Activated naive CD4-positive, alpha-beta T cell treated with anti-CD3 and anti-CD28 coated beads for 36 hours (primary cell): ENCODE measurements at regions not wholly inside any gene's neighbourhood (a gene's known extent, or its start where the extent isn't known, plus 50 kb on each side); places are given as distances from the start of the nearest gene placed in this dataset.

Experiments
- CTCF ChIA-PET: fragments of 350-600 bp; sonication (Branson Sonifier 250); formaldehyde crosslinking; loops from one replicate; lab custom pipeline; 2021; ENCODE audit warnings: antibody characterized with exemption; lab: Charles Lee
- DNase-seq: peaks from one replicate; pipeline ENCODE4 v3.0.0-alpha.2; 2020
- H3K27ac Mint-ChIP-seq: one replicate; pipeline ENCODE4 v1.8.0; 2021; ENCODE audit warnings: mild to moderate bottlenecking, mixed read lengths
- H3K27me3 Mint-ChIP-seq: one replicate; pipeline ENCODE4 v1.8.0; 2021; ENCODE audit warnings: low read depth, mixed read lengths
- H3K36me3 Mint-ChIP-seq: one replicate; pipeline ENCODE4 v1.8.0; 2021; ENCODE audit warnings: low read depth, mixed read lengths
- H3K4me1 Mint-ChIP-seq: one replicate; pipeline ENCODE4 v1.8.0; 2021; ENCODE audit warnings: low read depth, mixed read lengths
- H3K4me3 Mint-ChIP-seq: one replicate; pipeline ENCODE4 v1.8.0; 2021; ENCODE audit warnings: mild to moderate bottlenecking, moderate library complexity, mixed read lengths
- H3K9me3 Mint-ChIP-seq: one replicate; pipeline ENCODE4 v1.8.0; 2021; ENCODE audit warnings: mixed read lengths
- intact Hi-C: fragments of 100-400 bp; cut with micrococcal nuclease; formaldehyde crosslinking; loops from one replicate; pipeline ENCODE4 v1.15.1; 2023

DNA sequence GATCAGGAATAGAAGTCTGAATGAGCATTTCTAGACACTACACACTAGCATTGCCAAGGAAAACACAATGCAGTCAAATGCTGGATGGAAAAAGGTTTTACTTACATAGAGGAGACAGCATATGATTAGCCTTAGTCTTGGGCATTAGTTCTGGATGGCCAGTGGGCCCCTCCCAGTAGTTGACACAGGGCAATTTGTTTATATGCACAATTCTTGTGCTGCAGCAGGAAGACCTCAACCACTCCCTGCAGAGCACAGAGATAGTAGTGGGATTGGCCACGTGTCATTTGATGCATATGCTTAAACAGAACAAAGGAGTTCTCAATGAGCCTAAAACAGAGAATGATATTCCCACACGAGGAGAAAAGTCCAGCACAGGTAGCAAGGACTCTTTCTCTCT lies 1496.2 kb upstream of the CDH6 start:
- Mint-ChIP-seq H3K27ac (no peak overlapping the region), H3K4me3 (no peak overlapping the region), H3K9me3 (peaks cover 9% of the 10 kb centered on the region), H3K4me1 (no peaks in the 10 kb centered on the region), H3K36me3 (no peaks in the 10 kb centered on the region), H3K27me3 (no peaks in the 10 kb centered on the region)
- CTCF ChIA-PET = interaction anchor here (0.5 kb wide), 1 partner anchor 753 kb away, joined by 3 read pairs; no protein-coding TSS in a partner anchor
- DNase-seq = no peak
- intact Hi-C loops = no loop called here

DNA sequence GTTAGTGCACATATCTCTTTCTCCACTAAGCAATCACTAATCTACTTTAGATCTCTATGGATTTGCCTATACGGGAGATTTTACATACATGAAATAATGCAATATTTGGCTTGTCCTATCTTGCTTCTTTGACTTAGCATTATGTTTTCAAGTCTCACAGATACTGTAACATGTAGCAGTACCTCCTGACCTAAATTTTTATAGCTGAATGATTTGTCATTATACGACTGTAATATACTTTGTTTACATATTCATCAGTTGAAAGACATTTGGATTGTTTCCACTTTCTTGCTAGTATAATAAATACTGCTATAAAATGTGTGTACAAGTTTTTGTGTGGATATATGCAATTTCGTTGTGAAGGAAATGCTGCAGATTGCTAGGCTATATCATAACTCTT lies 1520.8 kb upstream of the CDH6 start:
- Mint-ChIP-seq H3K4me3 (no peak overlapping the region), H3K27ac (no peak overlapping the region), H3K36me3 (no peaks in the 10 kb centered on the region), H3K9me3 (peaks cover 16% of the 10 kb centered on the region), H3K27me3 (no peaks in the 10 kb centered on the region), H3K4me1 (no peaks in the 10 kb centered on the region)
- DNase-seq = no peak
- CTCF ChIA-PET = no interaction called here
- intact Hi-C loops = no loop called here

DNA sequence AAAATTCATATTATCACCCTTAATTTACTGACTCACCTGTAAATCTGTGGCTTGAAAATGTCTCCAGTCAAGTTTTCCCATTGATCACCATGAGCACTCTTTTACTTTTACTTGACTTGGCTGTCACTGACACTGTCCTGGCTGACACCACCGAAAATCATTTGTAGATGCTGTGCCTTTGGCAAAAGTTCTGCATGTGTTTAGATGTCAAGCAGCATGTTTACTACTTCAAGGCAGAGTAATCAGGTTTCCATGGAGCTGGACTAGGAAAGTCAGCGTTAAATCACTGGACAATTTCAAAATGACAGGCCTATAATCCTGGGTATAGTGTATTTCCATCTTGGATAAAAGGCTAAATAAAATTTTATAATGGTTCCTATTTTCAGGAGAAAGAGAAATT lies 1530.6 kb upstream of the CDH6 start:
- H3K27ac Mint-ChIP-seq = no peak overlapping the region
- H3K27me3 Mint-ChIP-seq = no peaks in the 10 kb centered on the region
- no peak for DNase-seq
- intact Hi-C loops = no loop called here
- CTCF ChIA-PET = no interaction called here
- H3K36me3 Mint-ChIP-seq = no peaks in the 10 kb centered on the region
- H3K9me3 Mint-ChIP-seq = peaks cover 8% of the 10 kb centered on the region
- no peak overlapping the region for H3K4me3 Mint-ChIP-seq
- no peaks in the 10 kb centered on the region for H3K4me1 Mint-ChIP-seq

DNA sequence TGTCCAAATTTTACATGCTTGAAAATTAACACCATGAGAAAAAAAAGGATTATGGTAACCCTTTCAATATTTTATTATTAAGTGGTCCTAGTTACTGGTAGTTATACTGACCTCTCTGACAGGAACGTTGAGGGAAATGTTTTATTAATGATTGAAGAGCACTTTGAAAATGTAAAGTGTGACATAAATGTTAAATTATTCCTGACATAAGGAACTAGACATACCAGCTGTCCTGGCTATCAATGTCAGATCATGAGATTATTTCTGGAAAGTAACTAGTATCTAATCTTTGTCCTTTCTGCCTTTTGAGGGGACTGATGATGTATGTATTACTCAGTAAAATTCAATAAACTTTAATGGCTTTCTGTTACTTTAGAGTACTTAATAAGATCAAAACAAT lies 1538.5 kb upstream of the CDH6 start:
- no peak overlapping the region for H3K4me3 Mint-ChIP-seq
- intact Hi-C loops = no loop called here
- H3K4me1 Mint-ChIP-seq = no peaks in the 10 kb centered on the region
- H3K27me3 Mint-ChIP-seq = no peaks in the 10 kb centered on the region
- peaks cover 15% of the 10 kb centered on the region for H3K9me3 Mint-ChIP-seq
- CTCF ChIA-PET = no interaction called here
- DNase-seq = no peak
- no peaks in the 10 kb centered on the region for H3K36me3 Mint-ChIP-seq
- H3K27ac Mint-ChIP-seq = no peak overlapping the region

DNA sequence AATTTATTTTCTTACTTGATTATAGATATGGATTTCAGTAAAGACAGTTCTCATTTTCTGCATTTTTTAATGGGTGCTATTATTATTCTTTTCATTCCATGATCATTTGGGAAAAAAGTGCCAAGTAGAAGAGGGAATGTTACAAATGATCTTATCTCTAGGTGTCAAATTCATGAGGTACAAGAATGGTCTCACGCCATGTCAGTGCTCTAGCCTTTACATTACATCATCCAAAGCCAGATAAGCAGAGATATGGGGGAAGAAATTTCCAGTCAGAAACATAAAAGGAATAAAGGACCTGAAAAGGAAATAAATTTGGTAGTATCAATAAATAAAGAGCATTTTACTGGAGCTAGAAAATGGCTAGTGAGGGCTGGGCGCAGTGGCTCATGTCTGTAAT lies 1544.2 kb upstream of the CDH6 start:
- intact Hi-C loops = no loop called here
- no peak overlapping the region for H3K27ac Mint-ChIP-seq
- H3K9me3 Mint-ChIP-seq = peaks cover 11% of the 10 kb centered on the region
- no peak for DNase-seq
- H3K36me3 Mint-ChIP-seq = no peaks in the 10 kb centered on the region
- H3K4me3 Mint-ChIP-seq = no peak overlapping the region
- H3K27me3 Mint-ChIP-seq = no peaks in the 10 kb centered on the region
- no peaks in the 10 kb centered on the region for H3K4me1 Mint-ChIP-seq
- CTCF ChIA-PET = no interaction called here

DNA sequence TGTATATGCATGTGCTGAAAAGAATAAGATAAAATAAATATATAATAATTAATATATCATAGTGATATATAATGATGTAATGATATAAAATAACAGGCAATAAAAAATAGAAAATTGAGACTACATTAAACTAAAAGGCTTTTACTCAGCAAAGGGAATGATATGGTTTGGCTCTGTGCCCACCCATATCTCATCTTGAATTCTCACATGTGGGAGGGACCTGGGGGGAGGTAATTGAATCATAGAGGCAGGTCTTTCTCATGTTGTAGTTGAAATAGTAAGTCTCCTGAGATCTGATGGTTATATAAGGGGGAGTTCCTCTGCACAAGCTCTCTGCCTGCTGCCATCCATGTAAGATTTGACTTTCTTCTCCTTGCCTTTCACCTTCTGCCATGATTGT lies 1550.9 kb upstream of the CDH6 start:
- CTCF ChIA-PET = interaction anchor here (0.6 kb wide), 1 partner anchor 56 kb away, joined by 3 read pairs; no protein-coding TSS in a partner anchor

DNA sequence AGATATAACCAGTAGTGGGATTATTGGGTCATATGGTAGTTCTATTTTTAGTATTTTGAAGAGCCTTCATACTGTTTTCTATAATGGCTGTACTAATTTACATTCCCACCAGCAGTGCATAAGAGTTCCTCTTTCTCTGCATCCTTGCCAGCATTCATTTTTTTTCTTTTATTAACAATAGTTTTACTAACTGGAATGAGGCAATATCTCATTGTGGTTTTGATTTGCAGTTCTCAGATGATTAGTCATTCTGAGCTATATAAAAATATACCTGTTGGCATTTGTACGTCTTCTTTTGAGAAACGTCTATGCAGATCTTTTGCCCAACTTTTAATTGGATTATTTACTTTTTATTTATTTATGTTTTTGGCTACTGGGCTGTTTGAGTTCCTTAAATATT lies 1579.3 kb upstream of the CDH6 start:
- CTCF ChIA-PET = no interaction called here
- intact Hi-C loops = no loop called here
- Mint-ChIP-seq H3K4me1 (no peaks in the 10 kb centered on the region), H3K36me3 (no peaks in the 10 kb centered on the region), H3K9me3 (peaks cover 10% of the 10 kb centered on the region), H3K27me3 (no peaks in the 10 kb centered on the region), H3K4me3 (no peak overlapping the region), H3K27ac (no peak overlapping the region)
- DNase-seq = no peak

More for the DNA sequence above, 1550.9 kb upstream of the CDH6 start:
- Mint-ChIP-seq H3K27me3 (no peaks in the 10 kb centered on the region), H3K4me1 (no peaks in the 10 kb centered on the region), H3K36me3 (no peaks in the 10 kb centered on the region), H3K4me3 (no peak overlapping the region), H3K9me3 (peaks cover 20% of the 10 kb centered on the region), H3K27ac (no peak overlapping the region)
- DNase-seq = no peak
- intact Hi-C loops = no loop called here

DNA sequence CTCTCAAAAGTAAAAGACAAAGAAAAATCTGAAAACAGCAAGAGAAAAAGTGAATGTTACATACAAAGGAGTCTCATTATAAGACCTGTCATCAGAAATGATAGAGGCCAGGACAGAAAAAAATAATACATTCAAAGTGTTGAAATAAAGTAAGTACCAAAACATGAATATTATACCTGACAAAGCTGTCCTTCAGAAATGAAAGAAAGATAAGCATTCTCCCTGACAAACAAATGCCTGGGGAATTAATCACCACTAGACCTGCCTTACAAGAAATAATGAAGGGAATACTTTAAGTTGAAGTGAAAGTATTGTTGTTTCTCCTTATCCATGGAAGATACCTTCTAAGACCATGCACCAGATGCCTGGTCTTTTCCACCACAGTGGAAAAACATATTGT lies 1605.2 kb upstream of the CDH6 start:
- no peak overlapping the region for H3K27ac Mint-ChIP-seq
- H3K4me1 Mint-ChIP-seq = no peaks in the 10 kb centered on the region
- peaks cover 8% of the 10 kb centered on the region for H3K9me3 Mint-ChIP-seq
- CTCF ChIA-PET = no interaction called here
- intact Hi-C loops = no loop called here
- H3K36me3 Mint-ChIP-seq = no peaks in the 10 kb centered on the region
- no peaks in the 10 kb centered on the region for H3K27me3 Mint-ChIP-seq
- no peak for DNase-seq
- H3K4me3 Mint-ChIP-seq = no peak overlapping the region

DNA sequence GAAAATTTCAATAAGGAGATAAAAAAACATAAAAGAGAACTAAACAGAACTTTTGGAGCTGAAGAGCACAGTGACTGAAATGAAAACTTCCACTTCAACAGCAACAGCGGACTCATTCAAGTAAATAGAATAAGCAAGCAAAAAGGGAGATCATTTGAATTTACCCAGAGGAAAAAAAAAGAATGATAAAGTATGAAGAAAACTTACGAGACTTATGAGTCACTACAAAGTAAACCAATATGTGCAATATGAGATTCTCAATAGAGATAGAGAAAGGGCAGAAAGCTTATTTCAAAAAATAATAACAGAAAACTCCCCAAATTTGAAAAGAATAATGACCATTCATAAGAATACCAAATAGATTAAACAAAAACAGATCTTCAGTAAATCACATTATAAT lies 1605.7 kb upstream of the CDH6 start:
- Mint-ChIP-seq H3K4me1 (no peaks in the 10 kb centered on the region), H3K27ac (no peak overlapping the region), H3K9me3 (peaks cover 8% of the 10 kb centered on the region), H3K4me3 (no peak overlapping the region), H3K27me3 (no peaks in the 10 kb centered on the region), H3K36me3 (no peaks in the 10 kb centered on the region)
- CTCF ChIA-PET = no interaction called here
- no peak for DNase-seq
- intact Hi-C loops = no loop called here

DNA sequence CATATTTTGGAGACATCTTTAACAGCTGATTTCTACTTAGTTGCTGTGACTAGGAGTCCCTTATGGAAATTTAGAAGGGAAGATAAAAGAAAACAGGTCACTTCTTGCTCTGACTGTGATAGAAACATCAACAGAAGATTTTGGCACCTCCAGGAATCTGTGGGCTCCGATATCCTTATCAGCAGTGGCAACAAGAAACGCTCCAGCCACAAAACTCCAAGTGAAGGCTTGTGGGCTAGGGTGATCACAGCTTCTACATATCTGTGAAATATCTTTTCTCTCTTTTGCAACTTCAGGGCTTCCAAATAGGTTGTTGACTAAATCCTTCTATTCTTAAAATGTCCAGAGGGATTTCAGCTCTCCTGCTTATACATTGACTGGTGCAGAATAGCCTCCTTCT lies 1625.5 kb upstream of the CDH6 start:
- intact Hi-C loops = no loop called here
- Mint-ChIP-seq H3K9me3 (peaks cover 7% of the 10 kb centered on the region), H3K27ac (no peak overlapping the region), H3K4me1 (no peaks in the 10 kb centered on the region), H3K36me3 (no peaks in the 10 kb centered on the region), H3K4me3 (no peak overlapping the region), H3K27me3 (no peaks in the 10 kb centered on the region)
- DNase-seq = no peak
- CTCF ChIA-PET = interaction anchor here (0.7 kb wide), 1 partner anchor 12 kb away, joined by 3 read pairs; no protein-coding TSS in a partner anchor

DNA sequence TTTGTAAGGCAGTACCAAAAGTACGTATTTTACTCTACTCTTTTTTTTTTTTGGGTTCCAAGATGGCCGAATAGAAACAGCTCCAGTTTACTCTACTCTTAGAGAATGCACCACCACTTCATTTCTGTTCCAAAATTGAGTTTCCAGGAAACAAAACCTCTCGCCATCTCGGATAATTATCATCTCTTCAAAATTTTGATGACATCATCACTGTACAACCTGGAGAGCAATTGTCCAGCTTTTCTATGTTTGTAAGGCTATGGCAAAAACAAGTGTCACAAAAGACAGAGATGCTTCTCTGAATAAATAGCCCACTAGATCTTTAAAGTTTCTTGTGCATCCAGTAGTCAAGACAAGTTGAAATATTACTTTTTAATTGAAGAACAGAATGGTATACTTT lies 1631.9 kb upstream of the CDH6 start:
- Mint-ChIP-seq H3K27me3 (no peaks in the 10 kb centered on the region), H3K36me3 (no peaks in the 10 kb centered on the region), H3K27ac (no peak overlapping the region), H3K4me1 (no peaks in the 10 kb centered on the region), H3K4me3 (no peak overlapping the region), H3K9me3 (peaks cover 4% of the 10 kb centered on the region)
- CTCF ChIA-PET = no interaction called here
- DNase-seq = no peak
- intact Hi-C loops = no loop called here

DNA sequence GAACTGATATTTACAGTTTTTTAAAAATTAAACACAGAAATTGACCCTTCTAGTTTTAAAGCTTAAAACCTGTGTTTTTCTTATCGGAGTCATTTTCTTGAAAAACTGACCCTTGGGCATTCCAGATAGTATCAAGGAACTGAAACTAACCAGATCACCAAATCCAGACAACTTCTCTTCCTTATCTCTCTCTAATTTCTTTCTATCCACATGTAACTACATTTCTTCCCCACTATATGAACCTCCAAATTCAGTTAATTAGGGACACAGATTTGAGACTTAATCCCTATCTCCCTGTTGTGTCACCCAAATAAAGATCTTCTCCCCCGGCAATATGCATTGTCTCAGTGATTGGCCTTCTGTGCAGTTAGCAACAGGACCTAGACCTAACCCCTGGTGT lies 1643.0 kb upstream of the CDH6 start:
- CTCF ChIA-PET = no interaction called here
- Mint-ChIP-seq H3K36me3 (no peaks in the 10 kb centered on the region), H3K27me3 (no peaks in the 10 kb centered on the region), H3K4me3 (no peak overlapping the region), H3K9me3 (peaks cover 15% of the 10 kb centered on the region), H3K4me1 (no peaks in the 10 kb centered on the region), H3K27ac (no peak overlapping the region)
- no peak for DNase-seq
- intact Hi-C loops = no loop called here

DNA sequence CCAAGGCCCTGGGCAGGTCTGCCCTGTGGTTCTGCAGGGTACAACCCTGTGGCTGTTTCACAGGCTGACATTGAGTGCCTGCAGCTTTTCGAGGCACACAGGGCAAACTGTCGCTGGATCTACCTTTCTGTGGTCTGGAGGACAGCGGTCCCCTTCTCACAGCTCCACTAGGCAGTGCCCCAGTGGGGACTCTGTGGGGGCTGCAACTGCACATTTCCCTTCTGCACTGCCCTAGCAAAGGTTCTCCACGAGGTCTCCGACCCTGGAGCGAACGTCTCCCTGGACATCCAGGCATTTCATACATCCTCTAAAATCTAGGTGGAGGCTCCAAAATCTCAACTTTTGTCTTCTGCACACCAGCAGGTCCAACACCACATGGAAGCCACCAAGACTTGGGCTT lies 1645.2 kb upstream of the CDH6 start:
- intact Hi-C loops = no loop called here
- Mint-ChIP-seq H3K9me3 (peaks cover 11% of the 10 kb centered on the region), H3K36me3 (no peaks in the 10 kb centered on the region), H3K4me3 (no peak overlapping the region), H3K4me1 (no peaks in the 10 kb centered on the region), H3K27ac (no peak overlapping the region), H3K27me3 (no peaks in the 10 kb centered on the region)
- CTCF ChIA-PET = no interaction called here
- DNase-seq = no peak
